ENCODE measurements at regions not wholly inside any gene's neighbourhood (a gene's known extent, or its start where the extent isn't known, plus 50 kb on each side); places are given as distances from the start of the nearest gene placed in this dataset.
"Not testable (repeated sequence)": the region's sequence is repeated elsewhere in the genome, so short reads cannot be mapped to it uniquely, and the experiment has no call there.

- intact Hi-C loops (cut with micrococcal nuclease) = no loop called here
- Histone ChIP-seq H3F3A (ENCODE audit: low read length, unreplicated experiment) (no peaks in the 10 kb centered on the region), H3K4me1 (ENCODE audit: insufficient read depth, low read length) (no peaks in the 10 kb centered on the region), H4K20me1 (ENCODE audit: low read length) (no peaks in the 10 kb centered on the region), H3K27ac (ENCODE audit: low read length) (no peak overlapping the region), H3K9me2 (replicated peaks; ENCODE audit: low read length) (no peaks in the 10 kb centered on the region), H3K36me3 (ENCODE audit: low read depth, low read length) (no peaks in the 10 kb centered on the region), H3K9me3 (ENCODE audit: low read length) (no peaks in the 10 kb centered on the region), H3K4me2 (ENCODE audit: low read length) (no peak overlapping the region), H3K27me3 (ENCODE audit: low read length) (peaks cover 9% of the 10 kb centered on the region; the same call in 1 of the 2 replicates), H3K9ac (ENCODE audit: low read length) (no peak overlapping the region), H3K4me3 (ENCODE audit: low read length) (no peak overlapping the region), H2AFZ (ENCODE audit: low read length) (no peak overlapping the region), H3K79me2 (ENCODE audit: low read length) (no peaks in the 10 kb centered on the region)
- ChIA-PET POLR2A (ENCODE audit: unreplicated experiment) (interaction anchor here (0.6 kb wide), 1 partner anchor 56 kb away, joined by 4 read pairs; no protein-coding TSS in a partner anchor), CTCF (no interaction called here)
- no peak for DNase-seq
- no TSS peak for BruUV-seq (replicated peaks)
- no peak for ATAC-seq
- TF ChIP-seq EZH2 (IDR thresholded peaks at IDR 0.05; ENCODE audit: low read length, unreplicated experiment) (no peak), CTCF (conservative IDR thresholded peaks at IDR 0.05; ENCODE audit: low read depth, low read length) (no peak), EZH2phosphoT487 (IDR thresholded peaks at IDR 0.05; ENCODE audit: borderline replicate concordance, low read length) (no peak)
Observed at GRCh38 chr2:64932371-64933216, 56.6 kb upstream of the SLC1A4 start.

GRCh38 chr2:64934530-64934929 is 54.7 kb upstream of the SLC1A4 start:
- no peaks in the 10 kb centered on the region for H4K20me1 ChIP-seq (ENCODE audit: low read length)
- no peaks in the 10 kb centered on the region for H3F3A ChIP-seq (ENCODE audit: low read length, unreplicated experiment)
- H3K27me3 ChIP-seq (ENCODE audit: low read length) = peaks cover 9% of the 10 kb centered on the region; the same call in 1 of the 2 replicates
- H3K9me2 ChIP-seq (replicated peaks; ENCODE audit: low read length) = no peaks in the 10 kb centered on the region
- H3K27ac ChIP-seq (ENCODE audit: low read length) = no peak overlapping the region
- no peak overlapping the region for H3K4me3 ChIP-seq (ENCODE audit: low read length)
- no peak overlapping the region for H3K4me2 ChIP-seq (ENCODE audit: low read length)
- H3K9ac ChIP-seq (ENCODE audit: low read length) = no peak overlapping the region
- BruUV-seq (replicated peaks) = no TSS peak
- intact Hi-C loops (cut with micrococcal nuclease) = no loop called here
- H3K9me3 ChIP-seq (ENCODE audit: low read length) = no peaks in the 10 kb centered on the region
- ChIA-PET POLR2A (ENCODE audit: unreplicated experiment) (no interaction called here), CTCF (interaction anchor here (1.1 kb wide), 1 partner anchor 17 kb away, joined by 4 read pairs; no protein-coding TSS in a partner anchor)
- peak; percentile 22 for DNase-seq
- peak; percentile 33; the same call in 1 of the 2 replicates for ATAC-seq
- TF ChIP-seq EZH2 (IDR thresholded peaks at IDR 0.05; ENCODE audit: low read length, unreplicated experiment) = no peak
- TF ChIP-seq EZH2phosphoT487 (IDR thresholded peaks at IDR 0.05; ENCODE audit: borderline replicate concordance, low read length) = no peak
- TF ChIP-seq CTCF (conservative IDR thresholded peaks at IDR 0.05; ENCODE audit: low read depth, low read length) = no peak
- H3K79me2 ChIP-seq (ENCODE audit: low read length) = no peaks in the 10 kb centered on the region
- no peaks in the 10 kb centered on the region for H3K36me3 ChIP-seq (ENCODE audit: low read depth, low read length)
- no peak overlapping the region for H2AFZ ChIP-seq (ENCODE audit: low read length)
- H3K4me1 ChIP-seq (ENCODE audit: insufficient read depth, low read length) = no peaks in the 10 kb centered on the region

- Histone ChIP-seq H3K9ac (ENCODE audit: low read length) (no peak overlapping the region), H3K27ac (ENCODE audit: low read length) (no peak overlapping the region), H2AFZ (ENCODE audit: low read length) (no peak overlapping the region), H3K27me3 (ENCODE audit: low read length) (peaks cover 3% of the 10 kb centered on the region; the same call in 1 of the 2 replicates), H4K20me1 (ENCODE audit: low read length) (no peaks in the 10 kb centered on the region), H3K36me3 (ENCODE audit: low read depth, low read length) (no peaks in the 10 kb centered on the region), H3F3A (ENCODE audit: low read length, unreplicated experiment) (no peaks in the 10 kb centered on the region), H3K79me2 (ENCODE audit: low read length) (no peaks in the 10 kb centered on the region), H3K4me3 (ENCODE audit: low read length) (no peak overlapping the region), H3K4me1 (ENCODE audit: insufficient read depth, low read length) (no peaks in the 10 kb centered on the region), H3K4me2 (ENCODE audit: low read length) (no peak overlapping the region), H3K9me2 (replicated peaks; ENCODE audit: low read length) (no peaks in the 10 kb centered on the region), H3K9me3 (ENCODE audit: low read length) (no peaks in the 10 kb centered on the region)
- intact Hi-C loops (cut with micrococcal nuclease) = no loop called here
- BruUV-seq (replicated peaks) = no TSS peak
- TF ChIP-seq CTCF (conservative IDR thresholded peaks at IDR 0.05; ENCODE audit: low read depth, low read length) = no peak
- no peak for TF ChIP-seq EZH2 (IDR thresholded peaks at IDR 0.05; ENCODE audit: low read length, unreplicated experiment)
- POLR2A ChIA-PET (ENCODE audit: unreplicated experiment) = no interaction called here
- DNase-seq (no peak), ATAC-seq (no peak)
- CTCF ChIA-PET = no interaction called here
Observed at GRCh38 chr2:64936809-64937208, 52.4 kb upstream of the SLC1A4 start.

GRCh38 chr2:64937314-64937686 is 51.9 kb upstream of the SLC1A4 start:
- CTCF ChIA-PET; ATAC-seq; H3K27ac ChIP-seq (ENCODE audit: low read length); H3K9me3 ChIP-seq (ENCODE audit: low read length); H3F3A ChIP-seq (ENCODE audit: low read length, unreplicated experiment); BruUV-seq (replicated peaks); H3K9me2 ChIP-seq (replicated peaks; ENCODE audit: low read length); H3K27me3 ChIP-seq (ENCODE audit: low read length); DNase-seq; H3K79me2 ChIP-seq (ENCODE audit: low read length); intact Hi-C loops (cut with micrococcal nuclease); POLR2A ChIA-PET (ENCODE audit: unreplicated experiment); H3K4me2 ChIP-seq (ENCODE audit: low read length); H3K4me3 ChIP-seq (ENCODE audit: low read length); H3K36me3 ChIP-seq (ENCODE audit: low read depth, low read length); H4K20me1 ChIP-seq (ENCODE audit: low read length); H3K9ac ChIP-seq (ENCODE audit: low read length); H2AFZ ChIP-seq (ENCODE audit: low read length); H3K4me1 ChIP-seq (ENCODE audit: insufficient read depth, low read length): not testable (repeated sequence)

All from PC-3 (cell line).